ENCODE measurements at regions not wholly inside any gene's neighbourhood (a gene's known extent, or its start where the extent isn't known, plus 50 kb on each side); places are given as distances from the start of the nearest gene placed in this dataset.

- Histone ChIP-seq H3K4me3 (no peak overlapping the region), H3K27ac (no peak overlapping the region), H3K4me1 (ENCODE audit: insufficient read depth) (peaks cover 9% of the 10 kb centered on the region), H3K9me3 (no peaks in the 10 kb centered on the region), H3K27me3 (no peaks in the 10 kb centered on the region), H3K36me3 (no peaks in the 10 kb centered on the region)
- no peak for DNase-seq
- WGBS, 3 donors, result 93 to 94% (median 93%) methylated on average over 11 of the region's 11 CpGs
- no peak for TF ChIP-seq EP300 (IDR thresholded peaks at IDR 0.05)
- intact Hi-C loops (cut with DNase I), result no loop called here
Observed at GRCh38 chr15:99503411-99503810, 62.4 kb upstream of the MEF2A start.

DNA sequence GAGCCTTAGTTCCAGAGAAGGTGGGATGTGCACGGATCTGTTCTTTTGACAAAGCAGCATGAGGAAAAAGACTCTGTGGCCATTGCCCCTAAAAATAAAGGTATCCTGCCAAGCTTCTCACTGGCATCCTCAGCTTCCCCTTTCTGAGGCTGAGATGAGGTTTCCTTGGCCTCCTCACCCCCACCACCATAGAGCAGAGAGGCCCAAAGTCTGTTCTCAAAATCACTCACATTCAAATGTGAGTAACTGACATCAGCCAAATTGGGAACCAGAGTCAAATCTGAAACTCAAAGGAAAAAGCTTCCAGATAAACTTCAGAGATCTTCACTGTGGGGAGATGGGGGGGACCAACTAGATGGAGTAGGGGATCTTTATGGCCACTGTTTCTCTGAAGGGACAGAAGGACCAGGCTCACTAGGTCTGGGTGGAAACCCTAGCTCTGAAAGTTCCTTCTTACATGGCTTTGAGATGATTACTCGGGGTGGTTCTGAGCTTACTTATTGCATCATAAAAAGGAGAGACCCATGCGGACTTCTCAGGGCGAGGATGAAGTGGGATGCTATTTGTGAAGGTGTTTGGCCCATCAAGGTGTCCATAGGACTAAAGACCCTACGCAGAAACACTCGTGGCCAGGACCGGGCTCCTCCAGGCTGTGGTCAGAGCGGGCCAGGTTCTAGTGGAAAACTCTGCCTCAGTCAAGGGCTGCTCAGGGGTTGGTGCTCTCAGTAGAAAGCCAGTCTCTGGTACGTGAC, 61.5 kb upstream of the MEF2A start:
- no peak overlapping the region for H3K4me3 ChIP-seq
- TF ChIP-seq EP300 (IDR thresholded peaks at IDR 0.05) (no peak), CTCF (IDR thresholded peaks at IDR 0.05) (no peak), POLR2A (IDR thresholded peaks at IDR 0.05) (no peak)
- peaks cover 9% of the 10 kb centered on the region for H3K4me1 ChIP-seq (ENCODE audit: insufficient read depth)
- no peaks in the 10 kb centered on the region for H3K27me3 ChIP-seq
- WGBS, 3 donors, result 86 to 96% (median 95%) methylated on average over 9 of the region's 9 CpGs
- DNase-seq, result no peak
- intact Hi-C loops (cut with DNase I), result no loop called here
- H3K27ac ChIP-seq, result no peak overlapping the region
- H3K36me3 ChIP-seq, result no peaks in the 10 kb centered on the region
- H3K9me3 ChIP-seq, result no peaks in the 10 kb centered on the region

GRCh38 chr15:99504823-99505551, 60.8 kb upstream of the MEF2A start:
- Histone ChIP-seq H3K27me3 (no peaks in the 10 kb centered on the region), H3K4me3 (no peak overlapping the region), H3K36me3 (no peaks in the 10 kb centered on the region), H3K27ac (no peak overlapping the region), H3K9me3 (no peaks in the 10 kb centered on the region), H3K4me1 (ENCODE audit: insufficient read depth) (peaks cover 9% of the 10 kb centered on the region)
- no peak for DNase-seq
- no peak for TF ChIP-seq EP300 (IDR thresholded peaks at IDR 0.05)
- TF ChIP-seq CTCF (IDR thresholded peaks at IDR 0.05), result no peak
- TF ChIP-seq POLR2A (IDR thresholded peaks at IDR 0.05), result no peak
- WGBS, 3 donors, result 78 to 82% (median 81%) methylated on average over 8 of the region's 8 CpGs
- intact Hi-C loops (cut with DNase I), result no loop called here

DNA sequence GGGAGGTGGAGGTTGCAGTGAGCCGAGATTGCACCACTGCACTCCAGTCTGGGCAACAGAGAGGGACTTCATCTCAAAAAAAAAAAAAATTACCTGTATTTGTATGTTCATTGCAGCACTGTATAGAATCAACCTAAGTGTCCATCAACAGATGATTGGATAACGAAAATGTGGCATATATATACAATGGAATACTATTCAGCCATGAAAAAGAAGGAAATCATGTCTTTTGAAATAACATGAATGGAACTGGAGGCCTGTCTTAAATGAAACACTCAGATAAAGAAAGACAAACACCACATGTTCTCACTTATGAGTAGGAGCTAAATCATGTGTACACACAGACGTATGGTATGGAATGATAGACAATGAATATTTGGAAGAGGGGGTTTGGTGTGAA, 59.4 kb upstream of the MEF2A start:
- TF ChIP-seq CTCF (IDR thresholded peaks at IDR 0.05) (no peak), POLR2A (IDR thresholded peaks at IDR 0.05) (no peak), EP300 (IDR thresholded peaks at IDR 0.05) (no peak)
- WGBS, 3 donors, result 84 to 88% (median 85%) methylated on average over 3 of the region's 3 CpGs
- H3K36me3 ChIP-seq, result no peaks in the 10 kb centered on the region
- H3K27ac ChIP-seq, result no peak overlapping the region
- intact Hi-C loops (cut with DNase I), result no loop called here
- peaks cover 9% of the 10 kb centered on the region for H3K4me1 ChIP-seq (ENCODE audit: insufficient read depth)
- H3K4me3 ChIP-seq, result no peak overlapping the region
- no peaks in the 10 kb centered on the region for H3K27me3 ChIP-seq
- H3K9me3 ChIP-seq, result no peaks in the 10 kb centered on the region
- DNase-seq, result no peak

DNA sequence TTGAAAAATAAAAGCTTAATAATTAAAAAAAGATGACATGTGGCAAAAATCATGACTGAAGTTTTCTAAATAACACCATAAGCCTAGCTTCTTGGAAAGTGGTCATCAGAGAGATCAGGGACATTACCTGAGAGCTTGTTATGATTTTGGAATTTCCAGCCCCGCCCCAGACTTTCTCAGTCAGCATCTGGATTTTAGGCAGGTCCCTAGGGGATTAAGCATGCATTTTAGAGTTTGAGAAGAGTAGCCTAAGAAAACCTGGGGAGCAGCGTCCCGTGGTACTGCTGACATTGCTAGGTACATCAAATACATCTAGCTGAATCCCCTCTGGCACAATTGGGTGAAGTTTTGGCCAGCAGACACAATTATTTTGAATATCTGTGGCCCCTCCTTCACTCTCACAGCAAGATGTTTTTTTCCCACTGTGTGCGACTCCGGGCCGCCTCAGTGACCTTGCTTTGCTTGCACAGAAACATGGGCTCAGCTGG, 58.7 kb upstream of the MEF2A start:
- Histone ChIP-seq H3K9me3 (no peaks in the 10 kb centered on the region), H3K27ac (peak overlapping the region in 1 of 2 donors; percentile 65), H3K36me3 (no peaks in the 10 kb centered on the region), H3K27me3 (no peaks in the 10 kb centered on the region), H3K4me3 (no peak overlapping the region), H3K4me1 (ENCODE audit: insufficient read depth) (peaks cover 11% of the 10 kb centered on the region)
- 18 to 22% (median 18%) methylated on average over 6 of the region's 6 CpGs for WGBS, 3 donors
- no peak for TF ChIP-seq POLR2A (IDR thresholded peaks at IDR 0.05)
- no peak for TF ChIP-seq CTCF (IDR thresholded peaks at IDR 0.05)
- no peak for TF ChIP-seq EP300 (IDR thresholded peaks at IDR 0.05)
- DNase-seq, result no peak
- intact Hi-C loops (cut with DNase I), result no loop called here

Data from ovary (tissue), 7 donors.